ENCODE measurements at regions not wholly inside any gene's neighbourhood (a gene's known extent, or its start where the extent isn't known, plus 50 kb on each side); places are given as distances from the start of the nearest gene placed in this dataset.

- H3K27me3 ChIP-seq = no peaks in the 10 kb centered on the region
- no peaks in the 10 kb centered on the region for H3K4me1 ChIP-seq
- no peak for DNase-seq (ENCODE audit: low spot score)
- H3K27ac ChIP-seq = no peak overlapping the region
- no peak for TF ChIP-seq CTCF (IDR thresholded peaks at IDR 0.05)
- no peaks in the 10 kb centered on the region for H3K36me3 ChIP-seq
- H3K4me3 ChIP-seq = no peak overlapping the region
- peaks cover 4 to 36% of the 10 kb centered on the region in 2 donors for H3K9me3 ChIP-seq
These were observed 73.6 kb upstream of the BHLHE23 start for GRCh38 chr20:63080411-63080810.

GRCh38 chr20:63079971-63080370 is 73.2 kb upstream of the BHLHE23 start:
- no peak overlapping the region for H3K4me3 ChIP-seq
- H3K9me3 ChIP-seq = peaks cover 4 to 36% of the 10 kb centered on the region in 2 donors
- H3K4me1 ChIP-seq = no peaks in the 10 kb centered on the region
- no peak overlapping the region for H3K27ac ChIP-seq
- no peaks in the 10 kb centered on the region for H3K36me3 ChIP-seq
- DNase-seq (ENCODE audit: low spot score) = no peak
- TF ChIP-seq CTCF (IDR thresholded peaks at IDR 0.05) = no peak
- H3K27me3 ChIP-seq = no peaks in the 10 kb centered on the region

- no peaks in the 10 kb centered on the region for H3K36me3 ChIP-seq
- H3K27ac ChIP-seq = no peak overlapping the region
- peaks cover 0 to 10% of the 10 kb centered on the region in 2 donors for H3K27me3 ChIP-seq
- H3K4me1 ChIP-seq = no peaks in the 10 kb centered on the region
- DNase-seq (ENCODE audit: low spot score) = no peak
- TF ChIP-seq CTCF (IDR thresholded peaks at IDR 0.05) = no peak
- H3K4me3 ChIP-seq = no peak overlapping the region
- peaks cover 4 to 36% of the 10 kb centered on the region in 2 donors for H3K9me3 ChIP-seq
These were observed 70.9 kb upstream of the BHLHE23 start for GRCh38 chr20:63077705-63078104.

- Histone ChIP-seq H3K27ac (no peak overlapping the region), H3K4me1 (no peaks in the 10 kb centered on the region), H3K27me3 (peaks cover 4 to 17% of the 10 kb centered on the region in 2 donors), H3K36me3 (no peaks in the 10 kb centered on the region), H3K9me3 (peaks cover 4 to 36% of the 10 kb centered on the region in 2 donors), H3K4me3 (no peak overlapping the region)
- TF ChIP-seq CTCF (IDR thresholded peaks at IDR 0.05) = no peak
- DNase-seq (ENCODE audit: low spot score) = no peak
These were observed 69.7 kb upstream of the BHLHE23 start for GRCh38 chr20:63076421-63076820.

GRCh38 chr20:63074631-63075030 is 67.9 kb upstream of the BHLHE23 start:
- no peak for DNase-seq (ENCODE audit: low spot score)
- H3K27me3 ChIP-seq = peaks cover 4 to 25% of the 10 kb centered on the region in 2 donors
- TF ChIP-seq CTCF (IDR thresholded peaks at IDR 0.05) = no peak
- H3K9me3 ChIP-seq = peaks cover 4 to 33% of the 10 kb centered on the region in 2 donors
- no peak overlapping the region for H3K27ac ChIP-seq
- no peaks in the 10 kb centered on the region for H3K36me3 ChIP-seq
- H3K4me3 ChIP-seq = no peak overlapping the region
- peaks cover 0 to 7% of the 10 kb centered on the region in 2 donors for H3K4me1 ChIP-seq

- Histone ChIP-seq H3K36me3 (no peaks in the 10 kb centered on the region), H3K4me1 (peaks cover 0 to 11% of the 10 kb centered on the region in 2 donors), H3K27me3 (peaks cover 4 to 25% of the 10 kb centered on the region in 2 donors), H3K4me3 (no peak overlapping the region), H3K27ac (no peak overlapping the region), H3K9me3 (peaks cover 4 to 28% of the 10 kb centered on the region in 2 donors)
- DNase-seq (ENCODE audit: low spot score) = no peak
- no peak for TF ChIP-seq CTCF (IDR thresholded peaks at IDR 0.05)
These were observed 67.4 kb upstream of the BHLHE23 start for GRCh38 chr20:63074182-63074581.
